GM20000 (cell line): ENCODE measurements at regions not wholly inside any gene's neighbourhood (a gene's known extent, or its start where the extent isn't known, plus 50 kb on each side); places are given as distances from the start of the nearest gene placed in this dataset.

Experiments
- DNase-seq: peaks from one replicate; pipeline ENCODE4 v3.0.0; 2012; ENCODE audit warnings: low spot score
- CTCF ChIP-seq: IDR thresholded peaks from 2 replicates; pipeline ENCODE4 v1.5.1; 2012; ENCODE audit warnings: mild to moderate bottlenecking, control low read depth; ENCODE audit errors: extremely low read depth, missing control alignments

DNA sequence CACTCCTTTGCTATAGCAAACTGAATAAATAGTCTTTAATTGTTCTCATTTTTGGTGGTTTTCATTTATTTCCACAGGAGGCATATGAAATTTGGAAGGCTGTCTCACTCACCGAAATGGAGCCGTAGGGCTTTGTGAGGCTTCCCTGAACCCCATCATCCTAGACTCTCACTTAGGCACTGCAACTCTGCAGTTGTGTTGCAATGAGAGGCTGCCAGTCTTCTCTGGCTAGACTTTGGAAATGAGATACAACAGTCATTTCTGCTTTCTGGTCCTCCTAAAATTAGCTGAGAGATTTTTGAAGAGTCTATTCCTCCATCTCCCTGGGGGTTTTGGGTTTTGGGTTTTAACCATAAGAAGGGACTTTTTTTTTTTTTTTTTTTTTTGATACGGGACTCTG is 146.5 kb downstream of the SH3BGRL start:
- no peak for DNase-seq
- no peak for TF ChIP-seq CTCF

DNA sequence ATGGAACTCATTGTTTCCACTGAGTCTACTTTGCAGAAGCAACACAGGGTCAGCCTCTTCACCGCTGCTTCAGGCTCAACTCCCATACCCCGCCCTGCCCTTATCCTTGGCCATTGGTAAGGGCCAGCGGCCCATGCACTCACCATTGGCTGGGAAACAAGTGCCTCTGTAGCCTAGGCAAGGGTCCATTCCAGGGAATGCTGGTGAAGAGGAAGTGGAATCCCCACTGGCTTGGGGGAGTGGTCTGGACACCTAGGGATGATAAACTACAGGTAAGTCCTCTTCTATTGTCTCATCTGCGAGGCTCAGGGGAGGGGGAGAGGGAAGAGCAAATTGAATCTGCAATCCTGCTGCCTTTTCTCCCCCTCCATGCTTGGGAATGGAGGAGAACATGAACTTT is 153.1 kb downstream of the SH3BGRL start:
- DNase-seq = no peak
- TF ChIP-seq CTCF = no peak

DNA sequence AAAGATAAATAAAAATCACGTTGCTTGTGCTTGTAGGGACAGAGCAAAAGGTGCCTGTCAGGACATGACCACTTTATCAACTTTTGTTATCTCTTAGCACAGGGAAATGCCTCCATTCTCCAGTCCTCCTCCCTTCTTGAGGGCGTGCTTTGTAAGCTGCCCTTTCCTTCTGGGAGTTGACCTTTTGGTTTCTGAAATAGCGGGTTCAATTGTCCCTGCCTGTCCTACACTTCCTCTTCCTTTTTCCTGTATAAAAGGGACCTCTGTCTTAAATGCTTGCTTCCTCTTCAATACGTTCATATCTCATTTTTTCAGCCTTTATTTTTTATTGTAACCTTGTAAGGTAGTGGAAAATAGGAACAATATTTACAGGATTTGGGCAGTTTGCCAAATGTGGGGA is 153.5 kb downstream of the SH3BGRL start:
- DNase-seq = no peak
- no peak for TF ChIP-seq CTCF

DNA sequence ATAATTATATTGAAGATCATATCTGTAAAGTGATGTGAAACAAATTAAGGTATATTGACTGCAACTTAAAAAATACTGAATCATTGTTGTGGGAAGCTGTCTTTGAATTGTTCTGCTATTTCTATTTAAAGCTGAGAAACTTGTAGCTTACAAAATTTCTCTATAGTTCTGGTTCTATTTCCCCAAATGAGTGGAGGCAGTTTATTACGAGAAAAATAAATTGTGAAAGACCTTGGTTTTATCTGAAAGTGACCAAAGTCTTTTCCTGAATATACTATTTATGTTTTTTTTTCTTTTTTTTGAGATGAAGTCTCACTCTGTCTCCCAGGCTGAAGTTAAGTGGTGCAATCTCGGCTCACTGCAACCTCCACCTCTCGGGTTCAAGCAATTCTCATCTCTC is 165.4 kb downstream of the SH3BGRL start:
- TF ChIP-seq CTCF = no peak
- DNase-seq = no peak

- DNase-seq = peak; percentile 2
- TF ChIP-seq CTCF = no peak
Observed at GRCh38 chrX:81377329-81377728, 175.4 kb downstream of the SH3BGRL start.

GRCh38 chrX:81378560-81378959 is 176.7 kb downstream of the SH3BGRL start:
- no peak for TF ChIP-seq CTCF
- no peak for DNase-seq

GRCh38 chrX:81390237-81390636 is 188.3 kb downstream of the SH3BGRL start:
- no peak for TF ChIP-seq CTCF
- DNase-seq = no peak
